H1 (cell line): ENCODE measurements at regions not wholly inside any gene's neighbourhood (a gene's known extent, or its start where the extent isn't known, plus 50 kb on each side); places are given as distances from the start of the nearest gene placed in this dataset.
A peak's percentile ranks its signal among the peaks of the same experiment; 100 is the strongest.

Source experiments
- CTCF ChIA-PET: fragments of 300-600 bp; sonication (Branson Sonifier 250); formaldehyde crosslinking; loops from one replicate; lab custom pipeline; 2021; ENCODE audit not compliant: partially characterized antibody; lab: Charles Lee
- POLR2A ChIA-PET: fragments of 300-600 bp; sonication (Branson Sonifier 250); formaldehyde crosslinking; loops from one replicate; lab custom pipeline; 2021; ENCODE audit warnings: inconsistent platforms; ENCODE audit not compliant: partially characterized antibody; lab: Charles Lee
- DNase-seq, 2 experiments: peaks; one replicate each; pipeline versions ENCODE4 v3.0.0 to v3.0.0-alpha.2; 2010 to 2022; ENCODE audit warnings: low spot score in 2 of 2, low read depth in 1 of 2, mixed read lengths in 1 of 2
- FAIRE-seq: peaks from 2 replicates; lab custom pipeline; 2011; peaks lifted over from hg19 to GRCh38; lab: Jason Lieb, UNC
- H2AFZ ChIP-seq: 2 replicates; pipeline ENCODE4 v1.8.1; 2012; ENCODE audit warnings: low read length, inconsistent platforms
- H2AK5ac ChIP-seq: 2 replicates; pipeline ENCODE4 v1.6.1; 2013; ENCODE audit warnings: low read depth, low read length
- H2BK120ac ChIP-seq: replicated peaks from 2 replicates; pipeline ENCODE3; 2013; ENCODE audit warnings: low read depth, low read length, inconsistent platforms
- H2BK12ac ChIP-seq: 2 replicates; pipeline ENCODE4 v1.6.1; 2013; ENCODE audit warnings: low read depth, low read length
- H2BK15ac ChIP-seq: 2 replicates; pipeline ENCODE4 v1.6.1; 2013; ENCODE audit warnings: low read length
- H2BK20ac ChIP-seq: 2 replicates; pipeline ENCODE4 v1.6.1; 2013; ENCODE audit warnings: low read length
- H2BK5ac ChIP-seq: 2 replicates; pipeline ENCODE4 v1.6.1; 2013; ENCODE audit warnings: low read depth, low read length
- H3K14ac ChIP-seq: 2 replicates; pipeline ENCODE4 v1.6.1; 2013; ENCODE audit warnings: inconsistent platforms; ENCODE audit not compliant: insufficient read length
- H3K18ac ChIP-seq: 2 replicates; pipeline ENCODE4 v1.6.1; 2013; ENCODE audit warnings: low read length; ENCODE audit errors: extremely low read depth
- H3K23ac ChIP-seq: 2 replicates; pipeline ENCODE4 v1.6.1; 2013; ENCODE audit warnings: inconsistent platforms; ENCODE audit not compliant: insufficient read length
- H3K23me2 ChIP-seq: 2 replicates; pipeline ENCODE4 v1.6.1; 2013; ENCODE audit warnings: low read depth, low read length
- H3K27ac ChIP-seq: 2 replicates; pipeline ENCODE4 v1.6.1; 2011; ENCODE audit warnings: low read depth, low read length, inconsistent platforms
- H3K27me3 ChIP-seq, 4 experiments: replicated peaks in 1 of 4; 1 replicate in 1 of 4; 2 replicates in 3 of 4; pipeline versions ENCODE4 v1.6.1 to v1.8.1; 2011 to 2013; ENCODE audit warnings: low read length in 3 of 4, mild to moderate bottlenecking in 3 of 4, inconsistent platforms in 2 of 4, mixed read lengths in 2 of 4, moderate library complexity in 1 of 4; ENCODE audit not compliant: control insufficient read depth in 3 of 4, insufficient read depth in 3 of 4; ENCODE audit errors: extremely low read depth in 1 of 4
- H3K36me3 ChIP-seq, 4 experiments: 2 replicates each; pipeline versions ENCODE4 v1.6.1 to v1.8.1; 2011 to 2013; ENCODE audit warnings: mild to moderate bottlenecking in 4 of 4, low read length in 3 of 4, moderate library complexity in 2 of 4, control low read depth in 1 of 4, inconsistent platforms in 1 of 4; ENCODE audit not compliant: insufficient read depth in 4 of 4, control insufficient read depth in 2 of 4
- H3K4ac ChIP-seq: replicated peaks from 2 replicates; pipeline ENCODE3; 2013; ENCODE audit warnings: low read length, low read depth, mixed read lengths, inconsistent platforms; ENCODE audit not compliant: insufficient read length
- H3K4me1 ChIP-seq, 4 experiments: replicated peaks in 1 of 4; 1 replicate in 1 of 4; 2 replicates in 3 of 4; pipeline versions ENCODE4 v1.6.1 to v1.8.1; 2011 to 2013; ENCODE audit warnings: low read length in 3 of 4, inconsistent platforms in 2 of 4, mixed read lengths in 1 of 4; ENCODE audit not compliant: insufficient read depth in 4 of 4, control insufficient read depth in 3 of 4
- H3K4me2 ChIP-seq, 2 experiments: 2 replicates each; pipeline versions ENCODE4 v1.6.1 to v1.8.1; 2011 to 2013; ENCODE audit warnings: low read depth in 2 of 2, low read length in 2 of 2, control low read depth in 1 of 2, inconsistent platforms in 1 of 2, mild to moderate bottlenecking in 1 of 2; ENCODE audit not compliant: insufficient read depth in 1 of 2
- H3K4me3 ChIP-seq, 4 experiments: fragments of 200-600, 300-600 bp in 1 of 4; sonication (generic), shearing (Covaris generic), sonication (Bioruptor Twin) in 1 of 4; 2 replicates each; pipeline versions ENCODE4 v1.5.1 to v1.8.1; 2011 to 2016; ENCODE audit warnings: low read length in 4 of 4, low read depth in 3 of 4, control low read depth in 2 of 4, inconsistent platforms in 2 of 4, mild to moderate bottlenecking in 2 of 4, mixed read lengths in 1 of 4, moderate library complexity in 1 of 4; ENCODE audit not compliant: insufficient read depth in 2 of 4; ENCODE audit errors: extremely low read depth in 1 of 4
- H3K56ac ChIP-seq: replicated peaks from 2 replicates; pipeline ENCODE3; 2013; ENCODE audit warnings: low read depth, mild to moderate bottlenecking, mixed read lengths, low read length, inconsistent platforms; ENCODE audit not compliant: insufficient read length
- H3K79me1 ChIP-seq: 2 replicates; pipeline ENCODE4 v1.6.1; 2013; ENCODE audit warnings: low read depth, low read length, control low read depth
- H3K79me2 ChIP-seq, 2 experiments: 2 replicates each; pipeline versions ENCODE4 v1.6.1 to v1.8.1; 2012 to 2013; ENCODE audit warnings: low read length in 2 of 2, mild to moderate bottlenecking in 2 of 2, inconsistent platforms in 1 of 2; ENCODE audit not compliant: insufficient read depth in 2 of 2, control insufficient read depth in 1 of 2
- H3K9ac ChIP-seq, 4 experiments: replicated peaks in 1 of 4; 1 replicate in 1 of 4; 2 replicates in 3 of 4; pipeline versions ENCODE4 v1.6.1 to v1.8.1; 2011 to 2013; ENCODE audit warnings: low read depth in 3 of 4, low read length in 3 of 4, control low read depth in 2 of 4, mild to moderate bottlenecking in 2 of 4, moderate library complexity in 2 of 4, inconsistent platforms in 1 of 4; ENCODE audit errors: extremely low read depth in 1 of 4
- H3K9me3 ChIP-seq, 2 experiments: 2 replicates each; pipeline versions ENCODE4 v1.6.1 to v1.8.1; 2012 to 2013; ENCODE audit warnings: mild to moderate bottlenecking in 2 of 2, moderate library complexity in 2 of 2, control low read depth in 1 of 2, inconsistent platforms in 1 of 2, low read depth in 1 of 2, low read length in 1 of 2, mixed read lengths in 1 of 2; ENCODE audit not compliant: insufficient read depth in 2 of 2
- H4K20me1 ChIP-seq, 2 experiments: replicated peaks in 1 of 2; 2 replicates each; pipeline versions ENCODE3 to v1.8.1; 2011 to 2013; ENCODE audit warnings: inconsistent platforms in 2 of 2, low read length in 2 of 2, mild to moderate bottlenecking in 1 of 2; ENCODE audit not compliant: insufficient read depth in 2 of 2, control insufficient read depth in 1 of 2
- H4K5ac ChIP-seq: 2 replicates; pipeline ENCODE4 v1.6.1; 2013; ENCODE audit warnings: low read length, low read depth, mixed read lengths, inconsistent platforms; ENCODE audit not compliant: insufficient read length
- H4K8ac ChIP-seq: 2 replicates; pipeline ENCODE4 v1.8.0; 2013; ENCODE audit warnings: mild to moderate bottlenecking, moderate library complexity, low read length, inconsistent platforms; ENCODE audit not compliant: insufficient read depth; ENCODE audit errors: extremely low read depth
- H4K91ac ChIP-seq: replicated peaks from 2 replicates; pipeline ENCODE3; 2013; ENCODE audit warnings: low read length, mixed read lengths, inconsistent platforms; ENCODE audit not compliant: insufficient read length
- CTCF ChIP-seq, 3 experiments: IDR thresholded peaks; 1 replicate in 2 of 3; 2 replicates in 1 of 3; pipeline versions ENCODE4 v1.5.1 to v1.6.1; 2011; ENCODE audit warnings: low read length in 3 of 3, mild to moderate bottlenecking in 3 of 3, inconsistent platforms in 2 of 3, low read depth in 1 of 3, moderate library complexity in 1 of 3; ENCODE audit not compliant: insufficient read depth in 1 of 3; ENCODE audit errors: control extremely low read depth in 1 of 3
- PHF8 ChIP-seq: fragments of 200-600 bp; sonication (generic); conservative IDR thresholded peaks from 2 replicates; pipeline ENCODE4 v1.7.1; 2012; ENCODE audit warnings: low read depth, mild to moderate bottlenecking, inconsistent platforms, low read length, moderate library complexity
- RAD21 ChIP-seq, 2 experiments: IDR thresholded peaks in 1 of 2; conservative IDR thresholded peaks in 1 of 2; 2 replicates each; pipeline ENCODE4 v1.6.1; 2011; ENCODE audit warnings: low read depth in 2 of 2, low read length in 2 of 2, improper control_type of control experiment in 1 of 2, inconsistent platforms in 1 of 2, mild to moderate bottlenecking in 1 of 2, moderate library complexity in 1 of 2
- SRF ChIP-seq: IDR thresholded peaks from 2 replicates; pipeline ENCODE4 v1.6.1; 2011; ENCODE audit warnings: mild to moderate bottlenecking, low read depth, low read length, moderate library complexity
- YY1 ChIP-seq: IDR thresholded peaks from 2 replicates; pipeline ENCODE4 v1.6.1; 2011; ENCODE audit warnings: low read depth, mild to moderate bottlenecking, low read length
- WGBS, 2 experiments: shearing (Covaris generic) in 1 of 2; methylation state at CpG; one replicate each; pipeline versions ENCODE4 v1.1.6 to v1.1.7; 2013 to 2015; ENCODE audit warnings: low lambda C conversion rate in 2 of 2, mixed read lengths in 2 of 2, inconsistent platforms in 1 of 2, low coverage in 1 of 2, missing lambda C conversion rate in 1 of 2; ENCODE audit not compliant: insufficient replicate concordance in 2 of 2, insufficient coverage in 1 of 2, insufficient read length in 1 of 2; ENCODE audit errors: extremely low coverage in 1 of 2, missing lambda C conversion rate in 1 of 2; 5-methylcytosine and 5-hydroxymethylcytosine counted together

GRCh38 chr22:34111210-34111824, 191.0 kb upstream of the LARGE1 start:
- peak; percentile 95 for FAIRE-seq

More at GRCh38 chr22:34111210-34111824, 191.0 kb upstream of the LARGE1 start:
- Histone ChIP-seq H3K4ac (no peak overlapping the region), H3K56ac (no peak overlapping the region), H2AK5ac (no peak overlapping the region), H3K27ac (no peak overlapping the region), H3K4me1 (no peaks in the 10 kb centered on the region), H3K27me3 (no peaks in the 10 kb centered on the region), H3K4me3 (no peak overlapping the region), H3K79me2 (no peaks in the 10 kb centered on the region), H3K4me2 (no peak overlapping the region), H3K9ac (no peak overlapping the region), H2BK5ac (no peak overlapping the region), H3K23ac (no peak overlapping the region), H2AFZ (no peak overlapping the region), H4K91ac (no peak overlapping the region), H2BK12ac (no peak overlapping the region), H3K23me2 (no peaks in the 10 kb centered on the region), H3K18ac (no peak overlapping the region), H4K5ac (no peak overlapping the region), H3K9me3 (no peaks in the 10 kb centered on the region), H3K79me1 (no peaks in the 10 kb centered on the region), H2BK120ac (no peak overlapping the region), H3K14ac (no peak overlapping the region), H2BK15ac (0 out of 2 replicates have a peak overlapping the region, but pooled peaks have one; percentile 18), H4K8ac (no peak overlapping the region)
- ChIA-PET CTCF (interaction anchor here (0.6 to 4.2 kb wide), 43 partner anchors 9 to 1096 kb away, joined by 3 to 22 read pairs (median 4); no protein-coding TSS in a partner anchor), POLR2A (no interaction called here)
- WGBS, 2 experiments, result 44% methylated on average over 7 of the region's 7 CpGs; no CpG with 5 or more reads in 1 of the 2 experiments
- DNase-seq, result peak in 1 of 2 experiments; percentile 59
- TF ChIP-seq RAD21 (IDR thresholded peaks at IDR 0.05 in 1 of 2, conservative IDR thresholded peaks at IDR 0.05 in 1 of 2; ENCODE audit: low read depth in 2 of 2, low read length in 2 of 2) (peak; percentile 67 to 69), PHF8 (no peak), CTCF (IDR thresholded peaks at IDR 0.05; ENCODE audit: control extremely low read depth in 1 of 3, insufficient read depth in 1 of 3, low read depth in 1 of 3, low read length in 3 of 3) (peak; percentile 67 to 84 (median 69)), YY1 (peak; percentile 48; the same call in 1 of the 2 replicates), SRF (no peak)
- TF ChIP-seq, all 59 proteins: peak for 3
- Histone ChIP-seq H3K36me3 (no peaks in the 10 kb centered on the region), H2BK20ac (no peak overlapping the region), H4K20me1 (no peaks in the 10 kb centered on the region)
